ENCODE measurements at regions not wholly inside any gene's neighbourhood (a gene's known extent, or its start where the extent isn't known, plus 50 kb on each side); places are given as distances from the start of the nearest gene placed in this dataset.

DNA sequence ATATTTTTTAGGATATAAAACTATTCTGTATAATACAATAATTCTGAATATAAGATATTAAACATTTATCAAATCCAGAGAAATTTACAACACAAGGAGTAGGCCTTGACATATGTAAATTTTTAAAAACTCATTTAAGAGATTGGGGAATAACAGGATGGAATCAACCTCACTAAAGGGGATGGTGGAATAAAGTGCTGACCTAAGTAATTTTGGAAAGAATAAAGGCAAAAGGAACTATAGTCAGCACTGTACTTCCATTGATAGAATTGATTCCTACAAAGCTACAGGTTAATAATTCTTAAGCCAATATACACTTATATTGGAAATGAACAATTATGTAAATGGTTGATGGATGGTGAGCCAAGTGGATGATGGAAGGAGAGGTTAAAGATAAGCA lies 549.3 kb downstream of the TBL1XR1 start:
- H3K4me3 ChIP-seq (replicated peaks in 1 of 3): no peak overlapping the region
- H3K4me1 ChIP-seq: no peaks in the 10 kb centered on the region
- H3K36me3 ChIP-seq: no peaks in the 10 kb centered on the region
- no peaks in the 10 kb centered on the region for H3K9me3 ChIP-seq
- DNase-seq: no peak
- H3K27ac ChIP-seq: no peak overlapping the region
- H3K27me3 ChIP-seq: no peaks in the 10 kb centered on the region
- TF ChIP-seq, protein P1, sequence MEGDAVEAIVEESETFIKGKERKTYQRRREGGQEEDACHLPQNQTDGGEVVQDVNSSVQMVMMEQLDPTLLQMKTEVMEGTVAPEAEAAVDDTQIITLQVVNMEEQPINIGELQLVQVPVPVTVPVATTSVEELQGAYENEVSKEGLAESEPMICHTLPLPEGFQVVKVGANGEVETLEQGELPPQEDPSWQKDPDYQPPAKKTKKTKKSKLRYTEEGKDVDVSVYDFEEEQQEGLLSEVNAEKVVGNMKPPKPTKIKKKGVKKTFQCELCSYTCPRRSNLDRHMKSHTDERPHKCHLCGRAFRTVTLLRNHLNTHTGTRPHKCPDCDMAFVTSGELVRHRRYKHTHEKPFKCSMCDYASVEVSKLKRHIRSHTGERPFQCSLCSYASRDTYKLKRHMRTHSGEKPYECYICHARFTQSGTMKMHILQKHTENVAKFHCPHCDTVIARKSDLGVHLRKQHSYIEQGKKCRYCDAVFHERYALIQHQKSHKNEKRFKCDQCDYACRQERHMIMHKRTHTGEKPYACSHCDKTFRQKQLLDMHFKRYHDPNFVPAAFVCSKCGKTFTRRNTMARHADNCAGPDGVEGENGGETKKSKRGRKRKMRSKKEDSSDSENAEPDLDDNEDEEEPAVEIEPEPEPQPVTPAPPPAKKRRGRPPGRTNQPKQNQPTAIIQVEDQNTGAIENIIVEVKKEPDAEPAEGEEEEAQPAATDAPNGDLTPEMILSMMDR (IDR thresholded peaks at IDR 0.05): no peak
- TF ChIP-seq POLR2A (IDR thresholded peaks at IDR 0.05): no peak
- intact Hi-C loops (cut with DNase I): no loop called here

DNA sequence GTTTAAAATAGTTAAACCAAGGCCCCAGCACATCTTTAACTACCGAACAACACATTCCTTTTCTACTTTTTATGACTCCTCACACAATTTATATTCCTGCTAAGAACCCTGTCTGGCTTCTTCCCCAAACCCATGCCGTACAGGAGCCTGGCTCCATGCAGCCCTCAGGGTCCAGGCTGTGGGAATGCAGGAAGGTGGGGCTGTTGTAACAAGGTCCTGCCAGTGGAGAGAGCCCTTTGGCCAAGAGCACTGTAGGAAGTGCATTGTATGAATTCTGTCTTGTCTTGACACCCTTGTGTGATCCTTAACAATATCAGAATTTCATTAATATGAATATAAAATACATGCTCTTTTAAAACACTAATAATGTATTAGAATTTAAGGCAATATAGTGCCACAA lies 563.8 kb downstream of the TBL1XR1 start:
- whole genome bisulfite sequencing, 2 donors: 35 to 47% methylated on average over 2 of the region's 2 CpGs
- no peaks in the 10 kb centered on the region for H3K4me1 ChIP-seq
- H3K4me3 ChIP-seq (replicated peaks in 1 of 3): no peak overlapping the region
- no peak overlapping the region for H3K27ac ChIP-seq
- intact Hi-C loops (cut with DNase I): no loop called here
- H3K27me3 ChIP-seq: no peaks in the 10 kb centered on the region
- TF ChIP-seq POLR2A (IDR thresholded peaks at IDR 0.05): no peak
- TF ChIP-seq, protein P1 (IDR thresholded peaks at IDR 0.05): no peak
- no peaks in the 10 kb centered on the region for H3K36me3 ChIP-seq
- no peak for DNase-seq
- H3K9me3 ChIP-seq: no peaks in the 10 kb centered on the region

DNA sequence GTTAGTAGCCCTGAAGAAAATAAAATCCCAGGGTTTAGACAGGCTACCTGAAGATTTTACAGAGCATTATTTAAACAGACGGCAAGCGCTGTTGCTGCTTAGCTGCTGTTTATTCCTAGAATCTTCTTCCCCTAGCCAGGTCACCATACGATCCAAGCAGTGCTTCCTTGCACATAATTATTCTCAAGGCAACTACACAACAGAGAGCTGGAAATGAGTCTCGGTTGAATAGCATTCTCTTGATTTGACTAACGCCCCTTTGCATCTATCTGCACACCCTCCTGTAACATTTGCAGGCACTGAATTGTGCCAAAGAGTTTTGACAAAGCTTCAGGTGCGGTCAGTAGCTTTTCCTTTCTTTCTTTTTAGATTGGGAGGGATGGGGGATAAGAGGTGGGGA lies 564.4 kb downstream of the TBL1XR1 start:
- DNase-seq: no peak
- H3K27me3 ChIP-seq: no peaks in the 10 kb centered on the region
- 68 to 69% methylated on average over 6 of the region's 6 CpGs for WGBS, 2 donors
- H3K36me3 ChIP-seq: no peaks in the 10 kb centered on the region
- no peak overlapping the region for H3K4me3 ChIP-seq (replicated peaks in 1 of 3)
- no peaks in the 10 kb centered on the region for H3K9me3 ChIP-seq
- no peak for TF ChIP-seq POLR2A (IDR thresholded peaks at IDR 0.05)
- TF ChIP-seq, protein P1 (IDR thresholded peaks at IDR 0.05): no peak
- H3K4me1 ChIP-seq: no peaks in the 10 kb centered on the region
- no peak overlapping the region for H3K27ac ChIP-seq
- intact Hi-C loops (cut with DNase I): no loop called here

DNA sequence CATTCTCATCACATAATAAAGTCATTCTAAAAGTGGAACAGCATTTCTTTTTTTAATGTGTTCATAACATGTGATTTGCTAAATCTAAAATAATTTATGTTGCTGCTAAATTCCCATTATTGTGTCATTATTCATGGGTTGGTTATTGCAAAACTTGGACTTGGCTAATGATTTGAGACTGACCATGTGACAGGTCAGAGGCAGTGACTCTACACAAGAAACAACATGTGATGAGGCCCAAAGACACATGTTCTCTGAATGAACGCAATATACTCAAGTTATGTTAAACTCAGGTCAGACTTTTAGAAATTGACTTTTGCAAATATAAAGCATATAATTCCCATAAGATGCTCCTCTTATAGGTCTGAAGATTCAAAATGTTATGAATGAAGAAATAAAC lies 566.1 kb downstream of the TBL1XR1 start:
- intact Hi-C loops (cut with DNase I): no loop called here

DNA sequence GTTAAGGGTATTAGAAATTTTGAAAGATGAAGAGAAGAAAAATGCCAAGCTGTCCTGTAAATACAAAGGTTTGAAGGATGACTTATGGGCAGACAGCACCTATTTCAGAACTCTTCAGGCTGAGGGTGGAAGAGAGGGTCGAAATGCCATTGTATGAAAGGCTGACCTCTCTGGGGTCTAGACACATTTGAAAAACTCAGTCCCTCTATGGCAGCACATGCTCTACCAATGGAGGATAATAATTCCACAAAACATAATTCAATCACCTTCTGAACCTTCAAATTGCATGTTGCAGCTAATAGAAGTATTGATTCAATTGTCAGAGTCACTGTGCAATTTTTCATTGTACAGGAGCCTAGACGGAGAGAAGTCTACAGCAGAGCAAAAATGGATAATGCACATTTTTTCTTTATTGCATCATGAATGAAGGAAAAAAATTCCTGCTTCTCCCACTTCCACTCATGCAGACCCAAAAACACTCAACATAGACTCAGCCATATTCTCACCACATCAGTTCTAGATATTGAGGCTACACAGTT lies 569.1 kb downstream of the TBL1XR1 start:
- no peak for DNase-seq
- TF ChIP-seq POLR2A (IDR thresholded peaks at IDR 0.05): no peak
- TF ChIP-seq, protein P1 (IDR thresholded peaks at IDR 0.05): no peak
- WGBS, 2 donors: 84 to 100% methylated on average over 2 of the region's 2 CpGs
- Histone ChIP-seq H3K27ac (no peak overlapping the region), H3K4me3 (replicated peaks in 1 of 3) (no peak overlapping the region), H3K9me3 (no peaks in the 10 kb centered on the region), H3K27me3 (no peaks in the 10 kb centered on the region), H3K4me1 (no peaks in the 10 kb centered on the region), H3K36me3 (no peaks in the 10 kb centered on the region)
- intact Hi-C loops (cut with DNase I): no loop called here

More for the DNA sequence above, 566.1 kb downstream of the TBL1XR1 start:
- Histone ChIP-seq H3K9me3 (no peaks in the 10 kb centered on the region), H3K27ac (no peak overlapping the region), H3K4me3 (replicated peaks in 1 of 3) (no peak overlapping the region), H3K27me3 (no peaks in the 10 kb centered on the region), H3K4me1 (no peaks in the 10 kb centered on the region), H3K36me3 (no peaks in the 10 kb centered on the region)
- TF ChIP-seq, protein P1 (IDR thresholded peaks at IDR 0.05): no peak
- no peak for TF ChIP-seq POLR2A (IDR thresholded peaks at IDR 0.05)
- WGBS, 2 donors: 100% methylated on average over 1 of the region's 1 CpG
- DNase-seq: no peak

Data from thyroid gland (tissue), 4 donors.